GM21526 (cell line): ENCODE measurements at regions not wholly inside any gene's neighbourhood (a gene's known extent, or its start where the extent isn't known, plus 50 kb on each side); places are given as distances from the start of the nearest gene placed in this dataset.
"Not testable (repeated sequence)": the region's sequence is repeated elsewhere in the genome, so short reads cannot be mapped to it uniquely, and the experiment has no call there.

Source experiments
- ATAC-seq: cut with Tn5 transposase; IDR thresholded peaks from one replicate; pipeline ENCODE4 v1.9.1; 2021; ENCODE audit warnings: moderate library complexity; ENCODE audit not compliant: unreplicated experiment, low FRiP score

- no peak for ATAC-seq
Observed at GRCh38 chrX:112577146-112577545, 102.6 kb downstream of the LHFPL1 start.

DNA sequence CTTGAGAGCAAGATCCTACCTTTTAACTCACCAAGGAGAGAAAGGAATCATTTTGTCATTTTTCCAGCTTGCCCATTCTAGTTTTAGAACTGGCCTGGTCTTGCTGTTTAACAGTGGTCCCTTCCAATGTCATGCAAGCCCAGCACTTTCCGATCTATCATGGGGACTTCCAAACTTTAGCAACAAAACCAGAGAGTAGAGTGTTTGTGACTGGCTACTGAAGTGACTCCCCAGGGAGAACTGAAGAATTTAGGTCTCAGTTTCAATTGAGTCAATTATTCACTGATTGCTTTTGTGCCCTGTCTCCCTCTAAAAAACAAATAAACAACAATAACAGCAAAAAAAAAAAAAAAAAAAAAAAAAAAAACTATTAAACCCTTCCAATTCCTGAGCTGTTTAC is 108.3 kb downstream of the LHFPL1 start:
- ATAC-seq: no peak

GRCh38 chrX:112555831-112556230 is 123.9 kb downstream of the LHFPL1 start:
- no peak for ATAC-seq

- no peak for ATAC-seq
Observed at GRCh38 chrX:112545051-112545450, 134.7 kb downstream of the LHFPL1 start.

- ATAC-seq: no peak
Observed at GRCh38 chrX:112536544-112536943, 143.2 kb downstream of the LHFPL1 start.

DNA sequence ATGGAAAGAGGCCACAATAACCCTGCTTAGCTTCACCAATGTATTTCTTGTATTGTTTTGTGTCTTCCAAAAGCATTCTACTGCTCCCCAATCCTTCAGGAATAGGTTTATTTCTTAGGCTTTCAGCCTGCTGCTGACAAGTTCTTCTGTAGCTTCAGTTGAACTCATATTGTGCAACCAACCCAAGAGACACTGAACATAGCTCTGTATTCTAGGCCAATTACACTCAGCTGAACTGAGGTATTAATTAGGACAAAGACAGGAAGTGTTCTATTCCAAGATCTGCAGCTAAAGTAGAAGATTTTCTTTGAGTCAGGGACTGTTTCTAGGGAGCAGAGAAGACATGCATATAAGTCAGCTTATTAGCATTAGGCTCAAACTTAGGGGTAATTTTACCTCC is 151.8 kb downstream of the LHFPL1 start:
- no peak for ATAC-seq

DNA sequence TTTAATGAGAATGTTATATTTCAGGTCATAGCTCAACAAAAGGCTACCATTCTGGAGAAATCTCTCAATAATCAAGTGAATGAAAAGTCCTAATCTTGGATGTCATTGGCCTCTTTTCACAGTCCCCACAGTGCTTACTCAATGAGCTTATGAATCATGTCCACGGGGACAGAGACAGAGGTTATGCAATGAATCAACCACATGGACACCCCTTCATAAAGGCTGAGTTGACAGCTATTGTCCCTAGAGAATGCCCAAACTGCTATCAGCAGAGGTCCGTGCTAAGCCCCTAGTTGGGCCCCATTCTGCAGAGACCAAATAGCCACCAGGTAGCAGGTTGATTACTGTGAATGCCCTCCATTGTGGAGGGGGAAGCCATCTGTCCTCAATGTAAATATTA is 158.1 kb downstream of the LHFPL1 start:
- no peak for ATAC-seq

DNA sequence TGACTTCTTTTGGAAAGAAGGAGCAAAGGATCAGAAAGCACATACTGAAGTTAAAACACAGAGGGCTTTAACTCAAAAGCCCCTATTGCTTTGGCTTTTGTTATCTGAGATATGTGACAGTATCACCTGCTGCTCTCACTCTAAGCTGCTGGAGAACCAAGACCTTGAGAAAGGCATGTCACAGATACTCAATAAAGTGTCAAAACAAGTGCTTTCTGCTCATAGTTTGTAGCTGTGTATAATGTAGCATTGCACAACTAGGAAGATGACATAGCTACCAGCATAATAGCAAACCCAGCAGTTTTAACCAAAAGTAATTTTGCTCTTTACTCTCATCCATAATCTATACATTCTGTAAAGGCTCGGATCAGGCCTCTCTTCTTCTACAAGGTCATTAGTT is 159.6 kb downstream of the LHFPL1 start:
- ATAC-seq: no peak

GRCh38 chrX:112513154-112513553 is 166.6 kb downstream of the LHFPL1 start:
- ATAC-seq: no peak

GRCh38 chrX:112512509-112512908 is 167.2 kb downstream of the LHFPL1 start:
- ATAC-seq: no peak

GRCh38 chrX:112510629-112511028 is 169.1 kb downstream of the LHFPL1 start:
- no peak for ATAC-seq

DNA sequence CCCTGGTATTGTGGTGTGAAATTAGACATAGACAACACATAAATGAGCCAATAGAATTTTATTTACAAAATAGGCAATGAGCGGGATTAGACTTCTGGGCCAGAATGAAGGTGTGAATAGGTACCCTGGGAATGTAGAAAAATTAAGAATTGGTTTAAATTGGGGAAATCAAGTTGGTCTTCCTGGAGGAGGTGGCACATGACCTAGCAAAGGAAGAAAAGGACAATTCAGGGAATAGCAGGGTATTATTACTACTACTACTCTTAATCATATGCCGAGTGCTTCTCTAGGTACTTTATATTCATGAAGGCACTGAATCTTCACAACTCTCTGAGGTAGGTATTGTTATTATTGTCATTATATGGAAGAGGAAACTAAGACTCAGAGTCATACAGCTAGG is 202.1 kb downstream of the LHFPL1 start:
- ATAC-seq: no peak

GRCh38 chrX:112473654-112474053 is 206.1 kb downstream of the LHFPL1 start:
- ATAC-seq: no peak

GRCh38 chrX:112470551-112470950 is 209.2 kb downstream of the LHFPL1 start:
- ATAC-seq: no peak

DNA sequence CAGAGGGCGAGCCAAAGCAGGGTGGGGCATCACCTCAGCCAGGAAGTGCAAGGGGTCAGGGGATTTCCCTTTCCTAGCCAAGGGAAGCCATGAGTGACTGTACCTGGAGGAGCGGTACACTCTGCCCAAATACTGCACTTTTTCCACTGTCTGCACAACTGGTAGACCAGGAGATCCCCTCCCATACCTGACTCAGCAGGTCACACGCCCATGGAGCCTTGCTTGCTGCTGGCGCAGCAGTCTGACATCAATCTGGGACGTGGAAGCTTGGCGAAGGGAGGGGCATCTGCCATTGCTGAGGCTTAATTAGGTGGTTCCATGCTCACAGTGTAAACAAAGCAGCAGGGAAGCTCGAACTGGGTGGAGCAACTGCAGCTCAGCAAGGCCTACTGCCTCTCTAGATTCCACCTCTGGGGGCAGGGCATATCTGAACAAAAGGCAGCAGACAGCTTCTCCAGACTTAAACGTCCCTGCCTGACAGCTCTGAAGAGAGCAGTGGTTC is 217.7 kb downstream of the LHFPL1 start:
- not testable (repeated sequence) for ATAC-seq

DNA sequence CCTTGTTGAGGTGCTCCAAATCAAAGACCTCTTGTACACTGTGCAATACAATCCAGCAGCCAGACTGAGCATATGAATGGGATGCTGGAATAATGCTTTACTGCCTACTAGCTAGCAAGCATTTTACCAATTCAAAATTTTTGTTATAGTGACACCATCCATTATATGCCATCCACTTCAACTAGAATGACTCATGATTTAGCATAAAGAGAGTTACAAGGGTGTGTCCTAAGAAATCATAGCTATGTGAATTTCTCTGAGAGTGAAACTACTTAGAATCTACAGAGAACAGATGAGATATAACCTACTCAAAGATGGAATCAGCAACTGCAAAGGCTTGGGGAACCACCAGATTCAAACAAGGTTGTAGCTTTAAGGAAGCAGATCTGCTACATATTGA is 221.9 kb downstream of the LHFPL1 start:
- ATAC-seq: no peak

DNA sequence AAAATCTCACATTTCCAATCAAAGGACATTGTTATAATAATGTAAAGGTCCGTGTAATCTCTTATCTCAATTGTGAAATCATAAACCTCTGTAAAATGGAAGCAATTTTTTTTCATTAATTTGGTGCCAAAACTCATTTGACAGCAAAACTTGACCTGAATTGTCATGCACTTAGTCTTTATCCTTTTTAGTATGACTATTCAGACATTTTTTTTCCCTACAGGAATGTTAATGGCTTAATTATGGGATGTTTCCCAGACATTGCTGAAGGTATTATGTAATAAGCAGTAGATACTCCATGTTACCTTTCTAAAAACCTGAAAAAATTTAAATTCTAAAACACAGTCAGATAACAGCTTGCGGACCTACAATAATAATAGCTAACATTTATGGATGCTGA is 228.9 kb downstream of the LHFPL1 start:
- ATAC-seq: no peak

DNA sequence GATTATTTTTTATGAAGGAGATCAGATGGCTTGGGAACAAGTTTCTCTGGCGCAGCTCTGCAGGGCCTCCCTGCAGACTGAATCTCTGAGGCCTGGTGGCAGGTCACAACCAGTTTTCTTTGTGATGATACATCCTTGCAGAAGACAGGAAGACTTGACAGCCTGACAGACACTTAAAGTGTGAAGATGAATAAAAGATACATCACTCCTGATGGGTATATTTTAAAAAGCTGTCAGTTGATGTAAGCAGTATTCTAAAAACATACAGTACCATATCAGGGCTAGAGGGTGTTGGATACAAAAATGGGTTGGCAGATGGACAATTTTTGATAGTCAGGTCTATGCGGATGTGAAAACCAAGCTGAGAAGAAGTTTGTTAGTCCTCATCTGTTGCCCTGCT is 239.5 kb downstream of the LHFPL1 start:
- ATAC-seq: no peak

- ATAC-seq: no peak
Observed at GRCh38 chrX:112424166-112424565, 255.6 kb downstream of the LHFPL1 start.

GRCh38 chrX:112391313-112391712 is 288.4 kb downstream of the LHFPL1 start:
- no peak for ATAC-seq

- ATAC-seq: not testable (repeated sequence)
Observed at GRCh38 chrX:112381649-112382298, 298.0 kb downstream of the LHFPL1 start.

- no peak for ATAC-seq
Observed at GRCh38 chrX:112380541-112381278, 298.1 kb upstream of the TRPC5 start.
